GM23248 (cell line): ENCODE measurements at regions not wholly inside any gene's neighbourhood (a gene's known extent, or its start where the extent isn't known, plus 50 kb on each side); places are given as distances from the start of the nearest gene placed in this dataset.

Experiments used
- EZH2 ChIP-seq: fragments of 200-600 bp; sonication (generic); IDR thresholded peaks from 2 replicates; pipeline ENCODE4 v1.6.1; 2018; ENCODE audit warnings: antibody characterized with exemption, mild to moderate bottlenecking; ENCODE audit not compliant: insufficient read depth, poor library complexity, severe bottlenecking
- EZH2phosphoT487 ChIP-seq: fragments of 200-600 bp; sonication (generic); IDR thresholded peaks from 2 replicates; pipeline ENCODE4 v1.6.1; 2018; ENCODE audit warnings: antibody characterized with exemption, moderate library complexity, mild to moderate bottlenecking, low read depth; ENCODE audit not compliant: insufficient read depth

GRCh38 chr6:106918115-106918514 lies 56.4 kb downstream of the CD24 start:
- no peak for TF ChIP-seq EZH2
- TF ChIP-seq EZH2phosphoT487 = no peak
